ENCODE measurements at regions not wholly inside any gene's neighbourhood (a gene's known extent, or its start where the extent isn't known, plus 50 kb on each side); places are given as distances from the start of the nearest gene placed in this dataset.

DNA sequence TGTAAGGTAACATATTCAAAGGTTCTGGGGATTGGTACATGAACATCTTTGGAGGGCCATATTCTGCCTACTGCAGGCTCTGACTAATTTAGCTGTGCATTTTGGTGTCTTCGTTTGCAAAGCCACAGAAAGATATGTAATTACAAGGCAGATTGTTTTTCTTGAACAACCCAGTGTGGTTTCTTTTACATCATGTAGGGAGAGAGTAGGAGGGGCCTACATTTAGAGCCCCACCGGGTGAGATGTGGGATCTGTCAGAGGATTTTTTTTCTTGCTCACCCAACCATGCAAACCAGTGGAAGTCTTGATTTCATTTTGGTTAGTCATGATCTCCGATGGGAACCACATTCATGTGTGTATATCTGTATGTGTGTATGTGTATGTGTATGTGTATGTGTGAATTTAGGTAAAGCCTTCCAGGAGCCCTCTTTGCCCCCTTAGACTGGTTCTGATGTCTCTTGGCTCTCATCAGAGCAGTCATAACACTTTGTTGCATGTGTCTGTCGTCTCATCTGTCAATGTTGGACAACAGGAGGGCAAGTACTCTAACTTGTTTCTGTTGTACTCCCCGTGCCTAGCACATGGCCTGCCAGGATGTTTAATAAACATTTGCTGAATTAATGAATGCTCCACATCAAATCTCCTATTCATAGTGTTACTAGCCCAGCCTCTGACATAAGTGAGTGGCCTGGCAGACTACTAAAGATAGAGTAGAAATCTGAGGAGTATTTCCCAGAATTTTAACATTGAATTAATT is 239.9 kb downstream of the MTX2 start:
- Histone ChIP-seq H2AFZ (no peak overlapping the region), H3K9me2 (replicated peaks; ENCODE audit: insufficient read depth) (no peaks in the 10 kb centered on the region), H4K20me1 (ENCODE audit: insufficient read depth, poor library complexity, severe bottlenecking) (no peaks in the 10 kb centered on the region), H3K4me1 (ENCODE audit: insufficient read depth) (no peaks in the 10 kb centered on the region), H3K36me3 (replicated peaks; ENCODE audit: insufficient read depth, low read depth) (no peaks in the 10 kb centered on the region), H3K4me2 (no peak overlapping the region), H3K9me3 (ENCODE audit: low read depth) (no peaks in the 10 kb centered on the region), H3K27ac (no peak overlapping the region), H3K27me3 (no peaks in the 10 kb centered on the region), H3K4me3 (no peak overlapping the region), H3K79me2 (no peaks in the 10 kb centered on the region)
- TF ChIP-seq EZH2phosphoT487 (IDR thresholded peaks at IDR 0.05; ENCODE audit: low read depth, severe bottlenecking, unreplicated experiment) (no peak), EZH2 (IDR thresholded peaks at IDR 0.05; ENCODE audit: borderline replicate concordance) (no peak)
- TF ChIP-seq, protein P1, sequence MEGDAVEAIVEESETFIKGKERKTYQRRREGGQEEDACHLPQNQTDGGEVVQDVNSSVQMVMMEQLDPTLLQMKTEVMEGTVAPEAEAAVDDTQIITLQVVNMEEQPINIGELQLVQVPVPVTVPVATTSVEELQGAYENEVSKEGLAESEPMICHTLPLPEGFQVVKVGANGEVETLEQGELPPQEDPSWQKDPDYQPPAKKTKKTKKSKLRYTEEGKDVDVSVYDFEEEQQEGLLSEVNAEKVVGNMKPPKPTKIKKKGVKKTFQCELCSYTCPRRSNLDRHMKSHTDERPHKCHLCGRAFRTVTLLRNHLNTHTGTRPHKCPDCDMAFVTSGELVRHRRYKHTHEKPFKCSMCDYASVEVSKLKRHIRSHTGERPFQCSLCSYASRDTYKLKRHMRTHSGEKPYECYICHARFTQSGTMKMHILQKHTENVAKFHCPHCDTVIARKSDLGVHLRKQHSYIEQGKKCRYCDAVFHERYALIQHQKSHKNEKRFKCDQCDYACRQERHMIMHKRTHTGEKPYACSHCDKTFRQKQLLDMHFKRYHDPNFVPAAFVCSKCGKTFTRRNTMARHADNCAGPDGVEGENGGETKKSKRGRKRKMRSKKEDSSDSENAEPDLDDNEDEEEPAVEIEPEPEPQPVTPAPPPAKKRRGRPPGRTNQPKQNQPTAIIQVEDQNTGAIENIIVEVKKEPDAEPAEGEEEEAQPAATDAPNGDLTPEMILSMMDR (IDR thresholded peaks at IDR 0.05; ENCODE audit: poor library complexity), result no peak
- 82% methylated on average over 5 of the region's 5 CpGs for WGBS (ENCODE audit: low lambda C conversion rate, missing lambda C conversion rate)
- no peak for DNase-seq (ENCODE audit: low spot score)

DNA sequence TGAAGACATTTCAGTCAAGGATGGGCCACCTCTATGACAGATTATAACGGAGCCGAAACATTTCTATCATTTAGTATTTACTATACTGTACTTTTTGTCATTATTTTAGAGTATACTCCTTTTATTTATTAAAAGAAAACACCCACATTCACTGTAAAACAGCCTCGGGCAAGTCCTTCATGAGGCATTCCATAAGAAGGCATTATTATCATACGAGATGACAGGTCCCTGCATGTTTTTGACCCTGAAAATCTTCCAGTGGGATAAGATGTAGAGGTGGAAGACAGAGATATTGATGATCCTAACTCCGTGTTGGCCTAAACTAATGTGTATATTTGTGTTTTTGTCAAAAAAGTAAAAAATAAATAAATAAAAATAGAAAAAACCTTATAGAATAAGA is 245.0 kb downstream of the MTX2 start:
- Histone ChIP-seq H3K27me3 (no peaks in the 10 kb centered on the region), H3K79me2 (no peaks in the 10 kb centered on the region), H3K4me1 (ENCODE audit: insufficient read depth) (no peaks in the 10 kb centered on the region), H3K9me2 (replicated peaks; ENCODE audit: insufficient read depth) (no peaks in the 10 kb centered on the region), H3K36me3 (replicated peaks; ENCODE audit: insufficient read depth, low read depth) (no peaks in the 10 kb centered on the region), H3K4me2 (no peak overlapping the region), H2AFZ (no peak overlapping the region), H3K9me3 (ENCODE audit: low read depth) (no peaks in the 10 kb centered on the region), H4K20me1 (ENCODE audit: insufficient read depth, poor library complexity, severe bottlenecking) (no peaks in the 10 kb centered on the region), H3K27ac (no peak overlapping the region), H3K4me3 (no peak overlapping the region)
- DNase-seq (ENCODE audit: low spot score), result no peak
- TF ChIP-seq, protein P1 (IDR thresholded peaks at IDR 0.05; ENCODE audit: poor library complexity), result no peak
- TF ChIP-seq EZH2phosphoT487 (IDR thresholded peaks at IDR 0.05; ENCODE audit: low read depth, severe bottlenecking, unreplicated experiment), result no peak
- TF ChIP-seq EZH2 (IDR thresholded peaks at IDR 0.05; ENCODE audit: borderline replicate concordance), result no peak
- 91% methylated on average over 5 of the region's 5 CpGs for WGBS (ENCODE audit: low lambda C conversion rate, missing lambda C conversion rate)

DNA sequence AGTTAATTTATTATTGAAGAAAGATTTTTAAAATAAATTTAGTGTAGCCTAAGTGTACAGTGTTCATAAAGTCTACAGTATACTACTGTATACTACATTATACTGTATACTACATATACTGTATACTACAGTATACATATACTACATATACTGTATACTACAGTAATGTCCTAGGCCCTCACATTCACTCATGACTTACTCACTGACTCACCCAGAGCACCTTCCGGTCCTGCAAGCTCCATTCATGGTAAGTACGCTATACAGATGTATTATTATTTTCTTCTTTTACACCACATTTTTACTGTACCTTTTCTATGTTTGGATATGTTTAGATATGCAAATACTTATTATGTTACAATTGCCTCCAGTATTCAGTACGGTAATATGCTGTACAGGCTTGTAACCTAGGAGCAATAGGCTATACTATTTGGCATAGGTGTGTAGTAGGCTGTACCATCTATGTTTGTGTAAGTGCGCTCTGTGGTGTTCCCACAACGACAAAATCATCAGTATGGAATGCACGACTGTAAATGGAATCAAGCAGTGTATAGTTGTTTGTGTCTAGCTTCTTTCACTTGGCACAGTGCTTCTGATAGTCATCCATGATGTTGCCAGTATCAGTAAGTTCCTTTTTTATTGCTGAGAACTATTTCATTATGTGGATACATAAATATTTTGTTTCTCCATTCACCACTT is 245.7 kb downstream of the MTX2 start:
- DNase-seq (ENCODE audit: low spot score), result no peak
- H3K27ac ChIP-seq, result no peak overlapping the region
- no peak overlapping the region for H3K4me2 ChIP-seq
- TF ChIP-seq EZH2phosphoT487 (IDR thresholded peaks at IDR 0.05; ENCODE audit: low read depth, severe bottlenecking, unreplicated experiment) (no peak), EZH2 (IDR thresholded peaks at IDR 0.05; ENCODE audit: borderline replicate concordance) (no peak)
- TF ChIP-seq, protein P1 (IDR thresholded peaks at IDR 0.05; ENCODE audit: poor library complexity), result no peak
- H4K20me1 ChIP-seq (ENCODE audit: insufficient read depth, poor library complexity, severe bottlenecking), result no peaks in the 10 kb centered on the region
- H2AFZ ChIP-seq, result no peak overlapping the region
- no peak overlapping the region for H3K4me3 ChIP-seq
- 86% methylated on average over 6 of the region's 6 CpGs for WGBS (ENCODE audit: low lambda C conversion rate, missing lambda C conversion rate)
- H3K36me3 ChIP-seq (replicated peaks; ENCODE audit: insufficient read depth, low read depth), result no peaks in the 10 kb centered on the region
- H3K79me2 ChIP-seq, result no peaks in the 10 kb centered on the region
- H3K9me2 ChIP-seq (replicated peaks; ENCODE audit: insufficient read depth), result no peaks in the 10 kb centered on the region
- no peaks in the 10 kb centered on the region for H3K27me3 ChIP-seq
- H3K9me3 ChIP-seq (ENCODE audit: low read depth), result no peaks in the 10 kb centered on the region
- no peaks in the 10 kb centered on the region for H3K4me1 ChIP-seq (ENCODE audit: insufficient read depth)
